ENCODE measurements at regions not wholly inside any gene's neighbourhood (a gene's known extent, or its start where the extent isn't known, plus 50 kb on each side); places are given as distances from the start of the nearest gene placed in this dataset.

DNA sequence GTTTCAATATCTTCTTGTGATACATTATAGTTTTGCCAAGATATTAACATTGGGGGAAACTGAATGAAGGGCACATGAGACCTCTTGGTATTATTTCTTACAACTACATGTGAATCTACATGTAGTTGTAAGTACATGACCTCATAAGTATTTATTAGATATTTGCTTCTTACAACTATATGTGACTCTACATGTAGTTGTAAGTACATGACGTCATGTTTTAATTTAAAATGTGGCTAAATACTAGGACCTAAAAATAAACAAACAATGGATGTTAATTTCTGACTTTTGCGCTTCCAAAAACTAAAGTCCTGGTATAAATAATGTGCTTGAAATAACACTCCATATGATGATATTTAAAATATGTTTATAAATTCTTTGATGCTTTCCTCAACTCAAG, 190.2 kb downstream of the CBLL2 start:
- Histone ChIP-seq H3K9ac (ENCODE audit: low read length) (no peak overlapping the region), H3K36me3 (ENCODE audit: insufficient read depth, low read length) (no peaks in the 10 kb centered on the region), H3K4me3 (ENCODE audit: low read length) (no peak overlapping the region), H3F3A (ENCODE audit: insufficient read depth, low read length, poor library complexity, severe bottlenecking) (no peaks in the 10 kb centered on the region), H2AFZ (ENCODE audit: low read depth, low read length) (no peak overlapping the region), H3K9me3 (ENCODE audit: low read length) (no peaks in the 10 kb centered on the region), H3K9me2 (ENCODE audit: insufficient read depth, low read length) (no peaks in the 10 kb centered on the region), H4K20me1 (ENCODE audit: insufficient read depth) (no peaks in the 10 kb centered on the region), H3K79me2 (replicated peaks; ENCODE audit: insufficient read depth, low read length) (no peaks in the 10 kb centered on the region), H3K27me3 (ENCODE audit: insufficient read depth, low read depth, low read length) (no peaks in the 10 kb centered on the region), H3K27ac (ENCODE audit: low read length) (no peak overlapping the region), H3K4me2 (ENCODE audit: low read length) (no peak overlapping the region)
- TF ChIP-seq, protein P1, sequence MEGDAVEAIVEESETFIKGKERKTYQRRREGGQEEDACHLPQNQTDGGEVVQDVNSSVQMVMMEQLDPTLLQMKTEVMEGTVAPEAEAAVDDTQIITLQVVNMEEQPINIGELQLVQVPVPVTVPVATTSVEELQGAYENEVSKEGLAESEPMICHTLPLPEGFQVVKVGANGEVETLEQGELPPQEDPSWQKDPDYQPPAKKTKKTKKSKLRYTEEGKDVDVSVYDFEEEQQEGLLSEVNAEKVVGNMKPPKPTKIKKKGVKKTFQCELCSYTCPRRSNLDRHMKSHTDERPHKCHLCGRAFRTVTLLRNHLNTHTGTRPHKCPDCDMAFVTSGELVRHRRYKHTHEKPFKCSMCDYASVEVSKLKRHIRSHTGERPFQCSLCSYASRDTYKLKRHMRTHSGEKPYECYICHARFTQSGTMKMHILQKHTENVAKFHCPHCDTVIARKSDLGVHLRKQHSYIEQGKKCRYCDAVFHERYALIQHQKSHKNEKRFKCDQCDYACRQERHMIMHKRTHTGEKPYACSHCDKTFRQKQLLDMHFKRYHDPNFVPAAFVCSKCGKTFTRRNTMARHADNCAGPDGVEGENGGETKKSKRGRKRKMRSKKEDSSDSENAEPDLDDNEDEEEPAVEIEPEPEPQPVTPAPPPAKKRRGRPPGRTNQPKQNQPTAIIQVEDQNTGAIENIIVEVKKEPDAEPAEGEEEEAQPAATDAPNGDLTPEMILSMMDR (IDR thresholded peaks at IDR 0.05; ENCODE audit: poor library complexity, severe bottlenecking), result no peak

DNA sequence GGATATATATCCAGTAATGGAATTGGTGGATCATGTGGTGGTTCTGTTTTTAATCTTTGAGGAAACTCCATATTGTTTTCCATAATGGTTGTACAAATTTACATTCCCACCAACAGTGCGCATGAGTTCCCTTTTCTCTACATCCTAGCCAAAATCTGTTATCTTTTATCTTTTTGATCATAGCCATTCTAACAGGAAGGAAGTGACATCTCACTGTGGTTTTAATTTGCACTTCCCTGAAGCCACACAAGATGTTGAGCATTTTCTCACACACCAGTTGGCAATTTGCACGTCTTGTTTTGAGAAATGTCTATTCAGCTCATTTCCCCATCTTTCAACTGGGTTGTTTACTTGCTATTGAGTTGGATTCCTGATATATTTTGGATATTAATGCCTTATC, 194.9 kb downstream of the CBLL2 start:
- H3K27me3 ChIP-seq (ENCODE audit: insufficient read depth, low read depth, low read length), result no peaks in the 10 kb centered on the region
- no peaks in the 10 kb centered on the region for H3K79me2 ChIP-seq (replicated peaks; ENCODE audit: insufficient read depth, low read length)
- H3K4me3 ChIP-seq (ENCODE audit: low read length), result no peak overlapping the region
- H4K20me1 ChIP-seq (ENCODE audit: insufficient read depth), result no peaks in the 10 kb centered on the region
- no peak overlapping the region for H3K9ac ChIP-seq (ENCODE audit: low read length)
- H3K4me2 ChIP-seq (ENCODE audit: low read length), result no peak overlapping the region
- no peaks in the 10 kb centered on the region for H3K9me2 ChIP-seq (ENCODE audit: insufficient read depth, low read length)
- H2AFZ ChIP-seq (ENCODE audit: low read depth, low read length), result no peak overlapping the region
- no peak overlapping the region for H3K27ac ChIP-seq (ENCODE audit: low read length)
- TF ChIP-seq EZH2 (IDR thresholded peaks at IDR 0.05; ENCODE audit: borderline replicate concordance, insufficient read depth, low read length, poor library complexity, severe bottlenecking) (no peak), RAD21 (conservative IDR thresholded peaks at IDR 0.05) (no peak), TAF1 (IDR thresholded peaks at IDR 0.05; ENCODE audit: low read depth) (no peak), SMC3 (conservative IDR thresholded peaks at IDR 0.05; ENCODE audit: poor library complexity) (no peak), POLR2AphosphoS5 (IDR thresholded peaks at IDR 0.05) (no peak), EP300 (conservative IDR thresholded peaks at IDR 0.05; ENCODE audit: poor library complexity, severe bottlenecking) (no peak)
- TF ChIP-seq, protein P2, sequence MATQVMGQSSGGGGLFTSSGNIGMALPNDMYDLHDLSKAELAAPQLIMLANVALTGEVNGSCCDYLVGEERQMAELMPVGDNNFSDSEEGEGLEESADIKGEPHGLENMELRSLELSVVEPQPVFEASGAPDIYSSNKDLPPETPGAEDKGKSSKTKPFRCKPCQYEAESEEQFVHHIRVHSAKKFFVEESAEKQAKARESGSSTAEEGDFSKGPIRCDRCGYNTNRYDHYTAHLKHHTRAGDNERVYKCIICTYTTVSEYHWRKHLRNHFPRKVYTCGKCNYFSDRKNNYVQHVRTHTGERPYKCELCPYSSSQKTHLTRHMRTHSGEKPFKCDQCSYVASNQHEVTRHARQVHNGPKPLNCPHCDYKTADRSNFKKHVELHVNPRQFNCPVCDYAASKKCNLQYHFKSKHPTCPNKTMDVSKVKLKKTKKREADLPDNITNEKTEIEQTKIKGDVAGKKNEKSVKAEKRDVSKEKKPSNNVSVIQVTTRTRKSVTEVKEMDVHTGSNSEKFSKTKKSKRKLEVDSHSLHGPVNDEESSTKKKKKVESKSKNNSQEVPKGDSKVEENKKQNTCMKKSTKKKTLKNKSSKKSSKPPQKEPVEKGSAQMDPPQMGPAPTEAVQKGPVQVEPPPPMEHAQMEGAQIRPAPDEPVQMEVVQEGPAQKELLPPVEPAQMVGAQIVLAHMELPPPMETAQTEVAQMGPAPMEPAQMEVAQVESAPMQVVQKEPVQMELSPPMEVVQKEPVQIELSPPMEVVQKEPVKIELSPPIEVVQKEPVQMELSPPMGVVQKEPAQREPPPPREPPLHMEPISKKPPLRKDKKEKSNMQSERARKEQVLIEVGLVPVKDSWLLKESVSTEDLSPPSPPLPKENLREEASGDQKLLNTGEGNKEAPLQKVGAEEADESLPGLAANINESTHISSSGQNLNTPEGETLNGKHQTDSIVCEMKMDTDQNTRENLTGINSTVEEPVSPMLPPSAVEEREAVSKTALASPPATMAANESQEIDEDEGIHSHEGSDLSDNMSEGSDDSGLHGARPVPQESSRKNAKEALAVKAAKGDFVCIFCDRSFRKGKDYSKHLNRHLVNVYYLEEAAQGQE (IDR thresholded peaks at IDR 0.05; ENCODE audit: borderline replicate concordance), result no peak
- no peaks in the 10 kb centered on the region for H3K9me3 ChIP-seq (ENCODE audit: low read length)
- H3F3A ChIP-seq (ENCODE audit: insufficient read depth, low read length, poor library complexity, severe bottlenecking), result no peaks in the 10 kb centered on the region
- H3K36me3 ChIP-seq (ENCODE audit: insufficient read depth, low read length), result no peaks in the 10 kb centered on the region

DNA sequence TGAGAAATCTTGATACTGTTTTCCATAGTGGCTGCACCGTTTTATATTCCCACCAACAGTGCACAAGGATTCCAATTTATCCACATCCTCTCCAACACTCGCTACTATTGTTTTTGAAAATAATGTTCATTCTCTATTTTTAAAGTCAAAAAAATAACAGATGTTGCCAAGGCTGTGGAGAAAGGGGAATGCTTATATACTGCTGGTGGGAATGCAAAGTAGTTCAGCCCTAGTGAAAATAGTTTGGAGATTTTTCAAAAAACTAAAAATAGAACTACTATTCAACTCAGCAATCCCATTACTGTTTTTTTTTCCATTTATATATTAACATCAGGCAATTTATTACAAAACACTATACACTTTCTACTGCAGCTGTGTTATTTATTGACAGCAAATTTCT, 208.7 kb downstream of the CBLL2 start:
- H4K20me1 ChIP-seq (ENCODE audit: insufficient read depth), result no peaks in the 10 kb centered on the region
- no peak overlapping the region for H3K27ac ChIP-seq (ENCODE audit: low read length)
- no peaks in the 10 kb centered on the region for H3K9me3 ChIP-seq (ENCODE audit: low read length)
- no peak overlapping the region for H3K4me2 ChIP-seq (ENCODE audit: low read length)
- TF ChIP-seq SMC3 (conservative IDR thresholded peaks at IDR 0.05; ENCODE audit: poor library complexity), result no peak
- TF ChIP-seq, protein P2 (IDR thresholded peaks at IDR 0.05; ENCODE audit: borderline replicate concordance), result no peak
- TF ChIP-seq EP300 (conservative IDR thresholded peaks at IDR 0.05; ENCODE audit: poor library complexity, severe bottlenecking), result no peak
- no peak for TF ChIP-seq MXI1 (conservative IDR thresholded peaks at IDR 0.05; ENCODE audit: poor library complexity, severe bottlenecking)
- TF ChIP-seq EZH2 (IDR thresholded peaks at IDR 0.05; ENCODE audit: borderline replicate concordance, insufficient read depth, low read length, poor library complexity, severe bottlenecking), result no peak
- no peak for TF ChIP-seq TAF1 (IDR thresholded peaks at IDR 0.05; ENCODE audit: low read depth)
- TF ChIP-seq RAD21 (conservative IDR thresholded peaks at IDR 0.05), result no peak
- TF ChIP-seq POLR2AphosphoS5 (IDR thresholded peaks at IDR 0.05), result no peak
- TF ChIP-seq, protein P1 (IDR thresholded peaks at IDR 0.05; ENCODE audit: poor library complexity, severe bottlenecking), result no peak
- H2AFZ ChIP-seq (ENCODE audit: low read depth, low read length), result no peak overlapping the region
- H3K27me3 ChIP-seq (ENCODE audit: insufficient read depth, low read depth, low read length), result no peaks in the 10 kb centered on the region
- H3F3A ChIP-seq (ENCODE audit: insufficient read depth, low read length, poor library complexity, severe bottlenecking), result no peaks in the 10 kb centered on the region
- no peaks in the 10 kb centered on the region for H3K9me2 ChIP-seq (ENCODE audit: insufficient read depth, low read length)
- H3K36me3 ChIP-seq (ENCODE audit: insufficient read depth, low read length), result no peaks in the 10 kb centered on the region
- H3K9ac ChIP-seq (ENCODE audit: low read length), result no peak overlapping the region
- no peak overlapping the region for H3K4me3 ChIP-seq (ENCODE audit: low read length)
- H3K79me2 ChIP-seq (replicated peaks; ENCODE audit: insufficient read depth, low read length), result no peaks in the 10 kb centered on the region

Measured in neural cell (in vitro differentiated cells).